OCI-LY3 (cell line): ENCODE measurements at regions not wholly inside any gene's neighbourhood (a gene's known extent, or its start where the extent isn't known, plus 50 kb on each side); places are given as distances from the start of the nearest gene placed in this dataset.
"Not testable (repeated sequence)": the region's sequence is repeated elsewhere in the genome, so short reads cannot be mapped to it uniquely, and the experiment has no call there.

Experiments used
- H2AFZ ChIP-seq: fragments of 200-600, 300-600 bp; shearing (Covaris generic); 2 replicates; pipeline ENCODE4 v1.6.0; 2014; ENCODE audit warnings: antibody characterized with exemption, low read depth, low read length
- H3K27ac ChIP-seq: fragments of 200-600, 300-600 bp; sonication (generic); 2 replicates; pipeline ENCODE4 v1.5.1; 2014; ENCODE audit warnings: mild to moderate bottlenecking, low read length, moderate library complexity, mixed read lengths
- H3K27me3 ChIP-seq: fragments of 200-600, 300-600 bp; sonication (generic); 2 replicates; pipeline ENCODE4 v1.6.1; 2014; ENCODE audit warnings: low read depth, low read length, mixed read lengths
- H3K36me3 ChIP-seq: fragments of 200-600, 300-600 bp; sonication (generic); replicated peaks from 2 replicates; pipeline ENCODE3; 2014; ENCODE audit warnings: low read depth, low read length, mixed read lengths
- H3K4me1 ChIP-seq: fragments of 300-600, 200-600 bp; sonication (generic); 2 replicates; pipeline ENCODE4 v1.6.1; 2014; ENCODE audit warnings: low read length, mixed read lengths
- H3K4me2 ChIP-seq: fragments of 200-600, 300-600 bp; sonication (generic); 2 replicates; pipeline ENCODE4 v1.6.1; 2014; ENCODE audit warnings: low read length, mixed read lengths
- H3K4me3 ChIP-seq: fragments of 300-600, 200-600 bp; sonication (generic); 2 replicates; pipeline ENCODE4 v1.5.1; 2014; ENCODE audit warnings: antibody characterized with exemption, mild to moderate bottlenecking, low read length, moderate library complexity
- H3K79me2 ChIP-seq: fragments of 300-600, 200-600 bp; shearing (Covaris generic); 2 replicates; pipeline ENCODE4 v1.6.1; 2014; ENCODE audit warnings: mild to moderate bottlenecking, low read length, mixed read lengths
- H3K9ac ChIP-seq: fragments of 300-600, 200-600 bp; shearing (Covaris generic); 2 replicates; pipeline ENCODE4 v1.6.0; 2014; ENCODE audit warnings: mild to moderate bottlenecking, low read length, moderate library complexity
- H3K9me3 ChIP-seq: fragments of 200-600, 300-600 bp; shearing (Covaris generic); 2 replicates; pipeline ENCODE4 v1.6.1; 2014; ENCODE audit warnings: low read length, mixed read lengths; ENCODE audit not compliant: insufficient read depth
- H4K20me1 ChIP-seq: fragments of 200-600, 300-600 bp; sonication (generic); 2 replicates; pipeline ENCODE4 v1.6.1; 2016; ENCODE audit warnings: low read length, mixed read lengths; ENCODE audit not compliant: insufficient read depth
- EZH2phosphoT487 ChIP-seq: fragments of 200-600 bp; shearing (Covaris generic); IDR thresholded peaks from 2 replicates; pipeline ENCODE4 v1.6.1; 2018; ENCODE audit warnings: antibody characterized with exemption, mixed run types, low read depth
- TF ChIP-seq, protein P1 (sequence below): fragments of 200-600, 300-600 bp; sonication (generic); IDR thresholded peaks from 2 replicates; pipeline ENCODE4 v1.5.1; 2014; ENCODE audit warnings: antibody characterized with exemption, low read length, low read depth

DNA sequence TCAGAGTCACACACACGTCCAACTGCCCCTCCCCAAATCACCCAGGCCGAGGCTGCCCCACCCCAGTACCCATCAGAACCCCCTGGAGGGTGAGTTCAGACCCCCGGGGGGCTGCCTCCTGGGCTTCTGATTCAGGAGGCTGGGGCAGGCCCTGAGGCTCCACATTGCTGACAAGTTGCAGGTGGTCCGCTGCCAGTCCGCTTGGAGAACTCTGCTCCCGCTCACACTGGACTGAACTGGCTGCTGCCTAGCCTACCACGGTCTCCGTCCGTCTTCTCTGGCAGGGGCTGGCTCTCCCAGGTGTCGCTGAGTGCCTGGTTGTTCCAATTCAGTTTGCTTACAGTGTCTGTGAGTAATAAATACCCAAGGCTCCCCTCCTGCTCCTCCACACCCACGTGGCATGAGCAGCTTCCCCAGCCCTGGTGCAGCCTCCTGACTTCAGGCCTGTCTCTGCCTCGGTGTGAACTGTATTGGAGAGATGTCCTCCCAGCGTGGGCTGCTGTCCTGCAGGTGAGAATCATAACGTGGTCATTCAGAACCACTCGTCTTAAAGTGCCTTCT is 163.4 kb downstream of the LAT start:
- Histone ChIP-seq H3K4me1 (no peaks in the 10 kb centered on the region), H4K20me1 (no peaks in the 10 kb centered on the region)
- TF ChIP-seq, protein P1, sequence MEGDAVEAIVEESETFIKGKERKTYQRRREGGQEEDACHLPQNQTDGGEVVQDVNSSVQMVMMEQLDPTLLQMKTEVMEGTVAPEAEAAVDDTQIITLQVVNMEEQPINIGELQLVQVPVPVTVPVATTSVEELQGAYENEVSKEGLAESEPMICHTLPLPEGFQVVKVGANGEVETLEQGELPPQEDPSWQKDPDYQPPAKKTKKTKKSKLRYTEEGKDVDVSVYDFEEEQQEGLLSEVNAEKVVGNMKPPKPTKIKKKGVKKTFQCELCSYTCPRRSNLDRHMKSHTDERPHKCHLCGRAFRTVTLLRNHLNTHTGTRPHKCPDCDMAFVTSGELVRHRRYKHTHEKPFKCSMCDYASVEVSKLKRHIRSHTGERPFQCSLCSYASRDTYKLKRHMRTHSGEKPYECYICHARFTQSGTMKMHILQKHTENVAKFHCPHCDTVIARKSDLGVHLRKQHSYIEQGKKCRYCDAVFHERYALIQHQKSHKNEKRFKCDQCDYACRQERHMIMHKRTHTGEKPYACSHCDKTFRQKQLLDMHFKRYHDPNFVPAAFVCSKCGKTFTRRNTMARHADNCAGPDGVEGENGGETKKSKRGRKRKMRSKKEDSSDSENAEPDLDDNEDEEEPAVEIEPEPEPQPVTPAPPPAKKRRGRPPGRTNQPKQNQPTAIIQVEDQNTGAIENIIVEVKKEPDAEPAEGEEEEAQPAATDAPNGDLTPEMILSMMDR = no peak
- no peak for TF ChIP-seq EZH2phosphoT487

DNA sequence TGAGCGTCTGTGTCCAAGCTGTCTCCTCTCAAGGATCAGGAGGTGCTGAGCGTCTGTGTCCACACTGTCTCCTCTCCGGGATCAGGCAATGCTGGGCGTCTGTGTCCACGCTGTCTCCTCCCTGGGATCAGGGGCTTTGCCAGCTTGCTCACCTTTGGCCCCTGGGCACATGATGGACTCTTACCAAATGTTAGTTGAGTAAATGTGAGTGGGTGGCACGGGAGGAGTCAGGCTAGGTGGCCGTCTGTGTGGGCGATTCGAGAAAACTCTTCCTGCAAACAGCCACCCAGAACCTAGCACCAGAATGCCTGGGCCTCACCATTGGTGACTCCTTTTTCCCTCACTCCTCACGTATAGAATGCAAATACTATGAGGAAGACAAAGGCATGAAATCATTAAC is 162.9 kb downstream of the LAT start:
- H3K9ac ChIP-seq, H3K27me3 ChIP-seq, H3K79me2 ChIP-seq, H4K20me1 ChIP-seq, H3K27ac ChIP-seq, H3K9me3 ChIP-seq, H3K4me3 ChIP-seq, H2AFZ ChIP-seq, H3K4me2 ChIP-seq, H3K4me1 ChIP-seq, H3K36me3 ChIP-seq: not testable (repeated sequence)

More for the DNA sequence above, 163.4 kb downstream of the LAT start:
- no peaks in the 10 kb centered on the region for H3K9me3 ChIP-seq
- H3K9ac ChIP-seq = no peak overlapping the region
- no peak overlapping the region for H3K4me3 ChIP-seq
- no peaks in the 10 kb centered on the region for H3K79me2 ChIP-seq
- H3K36me3 ChIP-seq = no peaks in the 10 kb centered on the region
- H3K4me2 ChIP-seq = no peak overlapping the region
- H2AFZ ChIP-seq = no peak overlapping the region
- no peak overlapping the region for H3K27ac ChIP-seq
- H3K27me3 ChIP-seq = no peaks in the 10 kb centered on the region

DNA sequence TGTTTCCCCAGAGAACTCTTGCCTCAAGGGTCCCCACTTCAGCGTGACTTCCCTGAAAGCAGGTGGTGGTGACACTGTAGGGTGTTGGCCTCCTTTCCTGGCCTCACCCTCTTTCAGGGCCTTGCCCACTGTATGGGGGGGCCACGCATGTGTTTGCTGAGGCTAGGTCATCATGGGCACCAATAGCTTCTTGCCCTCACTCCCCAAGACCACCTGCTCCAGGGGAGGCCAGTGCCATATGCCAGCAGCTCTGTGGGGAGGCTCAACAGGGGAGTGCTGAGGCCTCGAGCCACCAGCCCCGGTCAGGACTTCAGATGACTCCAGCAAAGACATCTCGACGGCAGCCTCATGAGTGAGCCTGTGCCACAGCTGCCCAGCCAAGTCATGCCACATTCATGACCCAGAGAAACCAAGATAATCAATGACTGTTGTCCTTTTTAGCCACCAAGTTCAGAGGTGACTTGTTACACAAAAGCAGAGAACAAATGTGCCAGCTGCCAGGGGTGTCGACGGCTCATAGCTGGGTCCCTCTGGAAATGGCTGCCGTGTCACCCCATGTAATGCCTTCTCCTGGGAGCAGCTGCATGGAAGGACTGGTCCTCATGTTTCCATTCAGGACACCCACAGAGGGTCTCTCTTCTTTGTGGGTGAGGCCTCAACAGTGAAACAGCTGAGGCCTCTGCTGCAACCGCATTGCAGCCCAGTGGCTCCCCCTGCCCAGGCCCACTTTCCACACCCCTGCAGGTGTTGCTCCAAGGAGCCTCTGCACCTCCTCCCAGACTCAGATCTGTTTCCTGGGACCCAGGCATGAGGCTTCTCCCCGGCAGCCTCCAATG is 162.2 kb downstream of the LAT start:
- H3K9ac ChIP-seq, H3K4me2 ChIP-seq, H3K4me3 ChIP-seq, H3K27ac ChIP-seq, H3K9me3 ChIP-seq, H4K20me1 ChIP-seq, H2AFZ ChIP-seq, H3K79me2 ChIP-seq, H3K36me3 ChIP-seq, H3K27me3 ChIP-seq, H3K4me1 ChIP-seq: not testable (repeated sequence)

DNA sequence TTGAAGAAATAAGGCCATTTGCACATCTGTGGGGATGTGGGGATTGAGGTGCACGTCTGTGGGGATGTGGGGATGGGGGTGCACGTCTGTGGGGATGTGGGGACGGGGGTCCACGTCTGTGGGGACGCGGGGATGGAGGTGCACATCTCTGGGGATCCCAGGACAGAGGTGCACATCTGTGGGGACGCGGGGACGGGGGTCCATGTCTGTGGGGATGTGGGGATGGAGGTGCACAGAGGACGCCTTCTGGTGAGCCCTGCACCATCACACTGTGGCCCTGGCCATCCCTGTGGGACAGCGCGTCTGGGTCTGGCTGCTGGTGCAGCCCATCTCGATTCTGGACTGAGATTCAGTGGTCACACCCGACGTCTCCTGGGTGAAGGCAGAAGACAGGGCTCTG is 161.4 kb downstream of the LAT start:
- no peak overlapping the region for H3K27ac ChIP-seq
- H3K27me3 ChIP-seq = no peaks in the 10 kb centered on the region
- H3K4me3 ChIP-seq = no peak overlapping the region
- H3K9me3 ChIP-seq = no peaks in the 10 kb centered on the region
- no peak overlapping the region for H3K9ac ChIP-seq
- H3K79me2 ChIP-seq = no peaks in the 10 kb centered on the region
- H3K4me1 ChIP-seq = no peaks in the 10 kb centered on the region
- TF ChIP-seq EZH2phosphoT487 = no peak
- TF ChIP-seq, protein P1 = no peak
- H3K4me2 ChIP-seq = no peak overlapping the region
- H4K20me1 ChIP-seq = no peaks in the 10 kb centered on the region
- H3K36me3 ChIP-seq = no peaks in the 10 kb centered on the region
- no peak overlapping the region for H2AFZ ChIP-seq

DNA sequence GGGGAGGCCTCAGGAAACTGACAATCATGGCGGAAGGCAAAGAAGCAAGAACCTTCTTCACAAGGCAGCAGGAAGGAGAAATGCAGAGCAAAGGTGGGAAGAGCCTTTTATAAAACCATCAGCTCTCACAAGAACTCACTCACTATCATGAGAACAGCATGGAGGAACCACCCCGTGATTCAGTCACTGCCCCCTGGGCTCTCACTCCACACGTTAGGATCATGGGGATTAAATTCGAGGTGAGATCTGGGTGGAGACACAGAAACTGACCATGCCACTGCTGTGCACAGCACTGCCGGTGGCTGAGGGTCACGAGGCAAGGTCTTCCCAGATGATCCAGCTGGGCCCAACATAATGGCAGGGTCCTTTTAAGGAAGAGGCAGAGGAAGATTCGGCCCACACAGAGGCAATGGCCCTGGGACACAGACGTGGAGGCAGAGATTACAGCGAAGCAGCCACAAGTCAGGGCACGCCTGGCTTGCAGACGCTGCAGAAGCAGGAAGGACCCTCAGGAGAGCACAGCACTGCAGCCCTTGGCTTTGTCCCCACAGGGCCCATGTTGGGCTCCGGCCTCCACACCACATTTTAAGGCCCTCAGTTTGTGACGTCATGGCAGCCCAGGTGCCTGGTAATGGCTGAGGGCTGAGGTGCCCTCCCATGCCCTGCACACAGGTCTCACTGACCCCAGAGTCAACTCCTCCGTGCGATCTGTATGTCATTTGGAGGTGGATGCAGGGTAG is 160.8 kb downstream of the LAT start:
- not testable (repeated sequence) for H3K4me2 ChIP-seq, H3K36me3 ChIP-seq, H4K20me1 ChIP-seq, H3K79me2 ChIP-seq, H3K4me3 ChIP-seq, H3K9me3 ChIP-seq, H2AFZ ChIP-seq, H3K9ac ChIP-seq, H3K27me3 ChIP-seq, H3K27ac ChIP-seq, H3K4me1 ChIP-seq

DNA sequence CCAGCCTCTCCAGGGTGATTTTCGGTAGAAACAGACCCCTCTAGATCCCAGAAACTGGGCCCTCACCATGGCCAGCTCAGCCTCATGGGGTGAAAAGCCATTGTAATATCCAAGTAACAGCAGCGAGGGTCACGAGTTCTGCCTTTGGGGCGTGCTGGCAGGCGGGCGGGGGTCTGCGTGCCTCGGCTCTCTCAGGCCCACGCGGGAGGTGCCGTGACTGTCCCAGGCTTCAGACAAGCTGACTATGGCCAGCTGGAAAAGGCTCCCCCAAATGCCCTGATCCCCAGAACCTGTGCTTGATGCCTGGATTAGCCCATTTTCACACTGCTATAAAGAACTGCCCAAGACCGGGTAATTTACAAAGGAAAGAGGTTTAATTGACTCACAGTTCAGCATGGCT is 160.2 kb downstream of the LAT start:
- not testable (repeated sequence) for H2AFZ ChIP-seq, H3K4me1 ChIP-seq

DNA sequence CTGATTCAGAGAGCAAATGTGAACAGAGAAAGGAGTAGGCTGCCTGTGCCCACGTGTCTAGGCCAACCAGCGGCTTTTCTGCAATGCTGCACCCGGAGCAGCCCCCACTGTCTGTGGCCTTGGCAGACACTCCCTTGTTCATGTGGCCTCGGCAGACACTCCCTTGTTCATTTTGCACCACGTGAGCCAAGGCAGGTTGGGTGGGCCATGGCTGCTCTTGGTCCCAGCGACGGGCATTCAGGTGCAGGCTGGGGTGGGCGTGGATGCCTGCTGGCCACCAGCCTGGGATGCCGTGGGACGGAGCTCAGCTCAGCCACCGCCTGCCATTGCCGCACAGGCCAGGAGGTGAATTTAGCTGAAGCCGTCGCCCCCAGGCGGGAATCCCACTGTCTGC is 159.8 kb downstream of the LAT start:
- H3K36me3 ChIP-seq, H2AFZ ChIP-seq, H3K27me3 ChIP-seq, H3K79me2 ChIP-seq, H3K9me3 ChIP-seq, H3K4me3 ChIP-seq, H3K4me1 ChIP-seq, H3K4me2 ChIP-seq, H3K9ac ChIP-seq, H3K27ac ChIP-seq, H4K20me1 ChIP-seq: not testable (repeated sequence)

More for the DNA sequence above, 160.2 kb downstream of the LAT start:
- H4K20me1 ChIP-seq, H3K9me3 ChIP-seq, H3K4me3 ChIP-seq, H3K27me3 ChIP-seq, H3K79me2 ChIP-seq, H3K4me2 ChIP-seq, H3K27ac ChIP-seq, H3K9ac ChIP-seq, H3K36me3 ChIP-seq: not testable (repeated sequence)
